GM21723 (cell line): ENCODE measurements at regions not wholly inside any gene's neighbourhood (a gene's known extent, or its start where the extent isn't known, plus 50 kb on each side); places are given as distances from the start of the nearest gene placed in this dataset.
"Not testable (repeated sequence)": the region's sequence is repeated elsewhere in the genome, so short reads cannot be mapped to it uniquely, and the experiment has no call there.

Experiments
- ATAC-seq: cut with Tn5 transposase; IDR thresholded peaks from one replicate; pipeline ENCODE4 v1.9.1; 2021; ENCODE audit warnings: mild to moderate bottlenecking, moderate library complexity; ENCODE audit not compliant: unreplicated experiment

- ATAC-seq = not testable (repeated sequence)
These were observed 183.0 kb downstream of the HACE1 start for GRCh38 chr6:104676679-104677078.

GRCh38 chr6:104675161-104675560 is 184.6 kb downstream of the HACE1 start:
- not testable (repeated sequence) for ATAC-seq

- ATAC-seq = not testable (repeated sequence)
These were observed 186.6 kb downstream of the HACE1 start for GRCh38 chr6:104673078-104673477.

- ATAC-seq = not testable (repeated sequence)
These were observed 188.2 kb downstream of the HACE1 start for GRCh38 chr6:104671591-104671891.

DNA sequence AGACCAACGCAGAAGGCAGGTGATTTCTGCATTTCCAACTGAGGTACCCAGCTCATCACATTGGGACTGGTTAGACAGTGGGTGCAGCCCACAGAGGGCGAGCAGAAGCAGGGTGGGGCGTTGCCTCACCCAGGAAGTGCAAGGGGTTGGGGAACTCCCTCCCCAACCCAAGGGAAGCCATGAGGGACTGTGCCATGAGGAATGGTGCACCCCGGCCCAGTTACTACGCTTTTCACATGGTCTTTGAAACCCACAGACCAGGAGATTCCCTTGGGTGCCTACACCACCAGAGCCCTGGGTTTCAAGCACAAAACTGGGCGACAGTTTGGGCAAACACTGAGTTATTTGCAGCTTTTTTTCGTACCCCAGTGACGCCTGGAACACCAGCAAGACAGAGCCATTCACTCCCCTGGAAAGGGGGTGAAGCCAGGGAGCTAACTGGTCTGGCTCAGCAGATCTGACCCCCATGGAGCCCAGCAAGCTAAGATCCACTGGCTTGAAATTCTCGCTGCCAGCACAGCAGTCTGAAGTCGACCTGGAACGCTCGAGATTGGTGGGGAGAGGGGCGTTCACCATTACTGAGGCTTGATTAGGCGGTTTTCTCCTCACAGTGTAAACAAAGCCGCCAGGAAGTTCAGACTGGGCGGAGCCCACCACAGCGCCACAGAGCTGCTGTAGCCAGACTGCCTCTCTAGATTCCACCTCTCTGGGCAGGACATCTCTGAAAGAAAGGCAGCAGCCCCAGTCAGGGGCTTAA is 188.7 kb downstream of the HACE1 start:
- not testable (repeated sequence) for ATAC-seq

GRCh38 chr6:104669483-104669882 is 190.2 kb downstream of the HACE1 start:
- no peak for ATAC-seq

DNA sequence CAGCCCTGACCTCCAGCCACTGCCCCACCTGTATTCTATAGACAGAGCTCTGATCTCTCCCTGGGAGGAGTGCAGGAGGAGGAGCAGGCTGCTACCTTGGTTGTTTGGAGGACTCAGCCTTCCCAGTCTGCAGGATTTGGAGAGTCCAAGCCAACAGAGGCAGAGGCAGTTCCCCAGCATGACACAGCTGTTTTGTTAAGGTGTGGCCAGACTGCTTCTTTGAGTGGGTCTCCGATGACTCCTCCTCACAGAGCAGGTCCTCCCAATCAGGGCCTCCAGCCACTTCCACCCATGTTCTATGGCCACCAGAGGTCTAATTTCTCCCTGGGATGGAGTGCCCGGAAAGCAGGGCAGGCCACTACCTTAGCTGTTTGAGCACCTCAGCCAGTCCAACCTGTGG is 203.5 kb downstream of the HACE1 start:
- no peak for ATAC-seq

DNA sequence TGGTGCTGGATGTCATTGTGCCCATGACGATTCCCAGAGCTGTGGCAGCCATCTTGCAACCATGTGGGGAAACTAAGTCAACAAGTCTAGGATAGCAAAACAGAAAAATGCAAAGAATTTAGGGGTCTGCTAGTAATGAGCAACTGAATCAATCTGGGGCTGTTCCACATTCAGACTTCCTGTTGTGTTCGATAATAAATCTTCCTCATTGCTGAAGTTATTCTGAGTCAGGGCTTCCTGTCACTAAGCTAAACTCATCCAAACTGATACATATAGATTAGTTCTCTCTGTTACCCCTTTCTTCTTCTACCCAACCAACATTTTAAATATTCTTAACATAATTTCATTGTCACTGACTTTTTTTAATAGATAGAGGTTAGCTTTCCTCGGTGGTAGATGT is 205.9 kb downstream of the HACE1 start:
- no peak for ATAC-seq

DNA sequence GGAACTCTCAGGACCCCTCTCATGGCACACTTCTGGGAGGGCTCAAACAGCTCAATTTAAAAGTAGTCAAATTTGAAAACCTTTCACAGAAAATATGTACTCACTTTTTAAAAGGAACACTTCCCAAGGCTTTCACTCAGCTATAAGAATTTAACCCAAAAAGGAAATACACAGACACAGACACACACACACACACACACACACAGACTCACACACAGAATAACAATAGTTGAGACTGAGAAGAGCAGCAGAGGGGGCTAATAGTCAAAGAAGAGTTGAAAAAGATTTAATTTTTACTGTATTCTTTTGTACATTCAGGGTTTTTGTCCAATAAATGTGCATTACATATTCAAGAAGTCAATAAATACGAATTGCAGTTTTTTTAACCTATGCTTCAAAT is 211.4 kb downstream of the HACE1 start:
- no peak for ATAC-seq

DNA sequence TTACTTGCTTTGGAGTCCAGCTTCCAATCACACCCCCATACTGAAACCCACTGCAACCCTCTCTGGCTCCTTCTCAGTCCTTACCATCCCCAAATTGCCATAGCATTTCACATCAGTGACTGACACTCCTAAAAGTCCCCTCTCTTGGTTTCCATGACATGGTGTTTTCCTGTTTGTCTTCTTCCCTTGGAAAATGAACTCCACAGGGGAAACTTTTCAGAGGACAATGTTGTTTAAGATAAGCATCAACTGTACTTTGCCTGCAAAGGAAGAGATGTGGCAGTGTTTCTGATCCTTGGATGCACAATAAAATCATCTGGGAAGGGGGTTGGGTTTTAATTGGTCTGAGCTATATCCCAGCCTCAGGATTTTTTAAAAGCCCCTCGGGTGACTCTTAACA is 214.9 kb downstream of the HACE1 start:
- ATAC-seq = no peak

- ATAC-seq = no peak
These were observed 216.8 kb downstream of the HACE1 start for GRCh38 chr6:104642871-104643270.

DNA sequence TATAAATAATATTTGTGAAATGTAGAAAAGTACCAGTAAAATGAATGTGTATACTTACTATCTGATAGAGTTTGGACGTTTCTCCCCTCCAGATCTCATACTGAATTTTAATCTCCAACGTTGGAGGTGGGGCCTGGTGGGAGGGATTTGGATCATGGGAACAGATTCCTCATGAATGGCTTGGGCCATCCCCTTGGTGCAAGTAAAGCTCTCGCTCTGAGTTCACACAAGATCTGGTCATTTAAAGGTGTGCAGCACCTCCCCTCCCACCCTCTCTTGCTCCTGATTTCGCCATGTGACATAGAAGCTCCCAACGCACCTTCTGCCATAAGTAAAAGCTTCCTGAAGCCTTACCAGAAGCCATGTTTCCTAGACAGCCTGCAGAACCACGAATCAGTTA is 219.0 kb downstream of the HACE1 start:
- no peak for ATAC-seq

- no peak for ATAC-seq
These were observed 219.5 kb downstream of the HACE1 start for GRCh38 chr6:104640150-104640700.

DNA sequence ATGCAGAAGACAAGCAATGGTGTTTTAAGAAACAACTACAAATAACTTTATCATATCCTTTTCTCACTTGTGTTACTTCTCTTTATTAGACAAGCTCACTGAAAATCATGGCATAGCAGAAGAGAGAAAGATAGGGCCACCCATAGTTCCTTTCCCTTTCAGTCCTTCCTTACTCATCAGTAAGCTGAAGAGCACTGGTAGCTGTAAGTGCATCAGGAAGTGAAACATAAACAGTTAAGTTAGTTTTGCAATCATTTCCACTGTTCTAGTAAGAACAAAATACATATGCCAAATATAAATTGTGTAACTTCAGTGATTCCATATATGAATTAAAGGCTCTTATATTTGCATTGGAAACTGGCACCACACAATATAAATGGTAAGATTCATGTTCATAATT is 220.1 kb downstream of the HACE1 start:
- ATAC-seq = peak; percentile 98

GRCh38 chr6:104638841-104639290 is 220.9 kb downstream of the HACE1 start:
- ATAC-seq = no peak

DNA sequence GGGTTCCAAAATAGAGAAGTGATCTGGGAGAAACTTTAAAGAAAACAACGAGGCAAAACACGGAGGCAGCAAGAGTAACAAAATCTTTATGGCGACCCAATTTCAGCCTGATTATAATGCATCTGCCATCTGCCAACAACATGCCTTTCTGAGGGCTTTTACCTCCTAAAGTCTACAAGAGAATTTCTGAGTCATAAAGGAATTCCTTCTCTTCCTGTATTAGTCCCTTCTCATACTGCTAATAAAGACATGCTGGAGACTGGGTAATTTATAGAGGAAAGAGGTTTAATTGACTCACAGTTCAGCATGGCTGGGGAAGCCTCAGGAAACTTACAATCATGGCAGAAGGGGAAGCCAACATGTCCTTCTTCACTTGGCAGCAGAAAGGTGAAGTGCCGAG is 226.6 kb downstream of the HACE1 start:
- no peak for ATAC-seq

- no peak for ATAC-seq
These were observed 227.1 kb downstream of the HACE1 start for GRCh38 chr6:104632588-104632987.

DNA sequence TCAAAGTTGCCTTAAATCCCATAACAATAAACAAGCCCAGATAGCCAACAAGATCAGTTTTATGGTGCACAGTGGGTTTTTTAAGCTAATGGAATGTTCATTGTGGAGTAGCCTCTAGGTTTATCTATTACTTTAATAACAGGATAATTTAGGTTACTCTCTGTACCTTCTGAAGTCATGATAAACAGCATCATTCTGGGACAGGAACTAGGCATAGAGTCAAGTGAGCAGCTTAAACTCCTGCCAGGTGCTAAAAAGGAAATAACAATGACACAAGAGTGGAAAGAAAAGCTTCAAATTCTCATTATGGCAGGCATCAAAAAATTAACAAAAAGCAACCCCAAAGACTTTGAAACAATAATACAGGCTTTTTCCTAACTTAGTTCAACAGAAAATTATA is 228.8 kb downstream of the HACE1 start:
- no peak for ATAC-seq

GRCh38 chr6:104630522-104630921 is 229.2 kb downstream of the HACE1 start:
- ATAC-seq = no peak

- ATAC-seq = no peak
These were observed 229.9 kb downstream of the HACE1 start for GRCh38 chr6:104629826-104630225.

GRCh38 chr6:104625536-104625935 is 234.2 kb downstream of the HACE1 start:
- ATAC-seq = no peak

DNA sequence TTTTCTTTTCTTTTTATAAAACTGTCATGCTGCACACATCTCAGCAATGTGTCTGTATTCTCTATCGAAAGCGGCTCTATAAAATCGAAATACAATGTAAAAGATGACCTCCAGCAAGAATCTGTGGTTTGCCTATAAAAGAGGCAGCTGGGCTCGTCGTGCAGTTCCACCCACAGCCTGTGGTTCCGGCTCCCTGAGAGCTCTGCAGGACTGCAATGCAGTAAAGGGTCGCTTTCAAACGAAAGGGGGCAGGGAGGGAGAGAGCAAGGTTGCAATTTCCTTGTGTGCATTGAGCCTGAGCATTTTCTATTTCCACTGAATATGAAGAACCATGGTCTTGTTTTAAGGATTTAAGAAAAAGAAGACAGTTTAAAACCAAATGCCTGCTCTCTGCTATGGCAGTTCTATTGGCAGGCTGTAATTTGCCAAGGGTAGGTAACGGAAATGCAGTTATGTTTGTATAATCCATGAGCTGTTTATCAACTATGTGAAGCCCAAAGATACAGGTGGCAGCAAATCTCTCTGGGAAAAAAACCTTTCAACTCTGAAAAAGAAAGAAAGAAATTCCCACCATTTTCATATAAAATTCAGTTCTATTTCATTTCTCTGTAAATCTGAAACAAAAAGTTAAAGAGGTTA is 236.5 kb downstream of the HACE1 start:
- no peak for ATAC-seq
